ENCODE measurements at regions not wholly inside any gene's neighbourhood (a gene's known extent, or its start where the extent isn't known, plus 50 kb on each side); places are given as distances from the start of the nearest gene placed in this dataset.
A peak's percentile ranks its signal among the peaks of the same experiment; 100 is the strongest.

GRCh38 chr11:62073061-62073460 is 50.8 kb upstream of the INCENP start:
- DNase-seq, result no peak

- DNase-seq, result no peak
These were observed 52.4 kb upstream of the INCENP start for GRCh38 chr11:62071408-62071807.

GRCh38 chr11:62069986-62070919 is 53.6 kb upstream of the INCENP start:
- no peak for DNase-seq

- no peak for DNase-seq
These were observed 54.4 kb upstream of the INCENP start for GRCh38 chr11:62069374-62069773.

- no peak for DNase-seq
These were observed 55.1 kb upstream of the INCENP start for GRCh38 chr11:62068730-62069129.

- no peak for DNase-seq
These were observed 56.1 kb upstream of the INCENP start for GRCh38 chr11:62067741-62068140.

- DNase-seq, result no peak
These were observed 59.6 kb upstream of the INCENP start for GRCh38 chr11:62064221-62064620.

- DNase-seq, result no peak
These were observed 61.5 kb upstream of the INCENP start for GRCh38 chr11:62062223-62062861.

GRCh38 chr11:62061356-62062222 is 62.2 kb upstream of the INCENP start:
- no peak for DNase-seq

GRCh38 chr11:62057069-62057468 is 66.7 kb upstream of the INCENP start:
- DNase-seq, result no peak

DNA sequence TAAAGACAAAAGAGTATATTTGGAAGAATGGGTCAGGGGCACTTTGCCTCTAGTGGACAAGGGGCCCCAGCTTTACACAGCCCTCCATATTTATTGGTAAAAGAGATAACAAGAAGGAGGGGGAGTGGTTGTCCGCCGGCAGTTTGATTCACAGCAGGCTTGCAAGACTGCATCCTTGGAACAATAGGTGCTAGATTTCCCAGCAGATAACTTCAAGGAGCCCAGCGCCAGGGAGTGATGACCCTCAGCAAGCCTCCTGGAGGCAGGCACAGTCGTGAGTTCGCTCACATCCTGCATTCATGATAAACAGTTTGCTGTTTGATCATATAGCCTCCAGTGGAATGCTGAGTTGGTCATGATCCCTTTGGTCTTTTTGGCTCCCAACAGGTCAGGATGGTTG is 67.8 kb upstream of the INCENP start:
- no peak for DNase-seq

DNA sequence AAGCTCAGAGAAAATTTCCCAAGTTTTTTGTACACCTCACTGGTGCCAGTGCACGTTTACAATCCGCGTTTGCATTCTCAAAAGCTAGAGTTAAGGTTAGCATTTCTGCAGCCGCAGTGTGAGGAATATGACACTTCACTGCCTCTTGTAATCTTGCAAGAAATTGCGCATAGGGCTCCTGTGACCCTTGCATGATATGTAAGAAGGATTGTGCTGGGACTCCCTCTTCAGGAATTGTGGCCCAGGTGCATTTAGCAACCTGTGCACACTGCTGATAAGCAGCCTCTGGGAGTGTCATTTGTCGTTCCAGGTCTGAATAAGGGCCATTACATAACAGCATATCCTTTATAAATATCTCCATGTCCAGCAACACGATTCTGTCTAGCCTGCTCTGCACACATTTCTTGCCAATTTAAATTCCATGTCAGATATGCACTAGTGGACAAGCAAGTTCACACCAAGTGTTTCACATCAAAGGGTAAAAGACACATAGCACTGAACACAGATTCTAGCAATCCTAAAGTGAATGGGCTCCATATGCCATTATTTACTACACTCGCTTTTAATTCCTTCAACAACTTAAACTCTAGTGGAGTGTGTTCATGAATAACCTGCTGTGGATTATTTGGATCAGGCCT is 69.2 kb upstream of the INCENP start:
- DNase-seq, result peak; percentile 28

DNA sequence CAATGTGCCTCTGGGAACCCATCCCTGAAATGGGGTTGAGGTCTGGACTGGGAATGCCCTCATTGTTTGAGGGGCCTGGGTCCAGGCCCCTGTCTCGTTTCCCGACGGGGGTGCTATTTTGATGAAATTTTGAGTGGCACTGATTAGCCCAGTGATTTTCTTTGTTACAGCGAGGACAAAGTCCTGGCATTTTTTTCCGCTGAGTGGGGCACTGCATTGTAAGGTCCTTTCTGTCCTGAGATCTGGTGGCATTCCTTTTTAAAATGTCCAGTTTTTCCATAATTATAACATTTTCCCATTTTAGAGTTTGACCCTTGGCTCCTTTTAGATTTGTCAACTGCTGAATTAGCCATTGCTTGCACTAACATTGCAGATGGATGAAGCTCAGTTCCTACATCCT is 69.7 kb upstream of the INCENP start:
- DNase-seq, result no peak

- DNase-seq, result no peak
These were observed 73.1 kb upstream of the INCENP start for GRCh38 chr11:62050716-62051115.

GRCh38 chr11:62048100-62048499 is 75.7 kb upstream of the INCENP start:
- no peak for DNase-seq

- DNase-seq, result no peak
These were observed 77.2 kb upstream of the INCENP start for GRCh38 chr11:62046568-62047100.

GRCh38 chr11:62044639-62045121 is 77.2 kb upstream of the FTH1 start:
- DNase-seq, result no peak

- DNase-seq, result no peak
These were observed 67.9 kb upstream of the FTH1 start for GRCh38 chr11:62035293-62035692.

- DNase-seq, result no peak
These were observed 66.6 kb upstream of the FTH1 start for GRCh38 chr11:62034036-62034338.

GRCh38 chr11:62033191-62034035 is 66.0 kb upstream of the FTH1 start:
- DNase-seq, result peak; percentile 19

DNA sequence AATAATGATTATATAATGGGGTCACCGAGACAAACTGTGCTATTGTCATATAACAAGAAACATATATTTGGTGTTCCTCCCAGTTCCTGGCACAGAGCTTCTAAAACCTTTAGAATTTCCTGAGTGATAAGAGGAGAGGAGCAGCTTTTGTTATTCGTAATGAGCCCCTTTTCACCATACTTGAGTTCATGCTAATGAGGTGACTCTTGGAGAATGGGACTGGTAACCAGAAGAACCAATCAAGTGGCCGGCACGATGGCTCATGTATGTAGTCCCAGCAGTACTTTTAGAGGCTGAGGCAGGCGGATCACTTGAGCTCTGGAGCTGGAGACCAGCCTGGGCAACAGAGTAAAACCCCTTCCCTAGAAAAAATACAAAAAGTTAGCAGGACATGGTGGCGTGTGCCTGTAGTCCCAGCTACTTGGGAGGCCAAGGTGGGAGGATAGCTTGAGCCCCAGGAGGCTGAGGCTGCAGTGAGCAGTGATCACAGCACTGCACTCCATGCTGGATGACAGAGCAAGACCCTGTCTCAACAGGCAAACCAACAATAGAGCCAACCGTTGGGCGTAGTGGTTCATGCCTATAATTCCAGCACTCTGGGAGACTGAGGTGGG is 62.7 kb upstream of the FTH1 start:
- DNase-seq, result no peak
